H1 (cell line): ENCODE measurements at regions not wholly inside any gene's neighbourhood (a gene's known extent, or its start where the extent isn't known, plus 50 kb on each side); places are given as distances from the start of the nearest gene placed in this dataset.

Experiments used
- SP2 ChIP-seq: IDR thresholded peaks from 2 replicates; pipeline ENCODE4 v1.6.1; 2012; ENCODE audit warnings: mild to moderate bottlenecking, low read length, inconsistent platforms
- TF ChIP-seq, protein P1 (sequence below): IDR thresholded peaks from 2 replicates; pipeline ENCODE4 v1.6.1; 2012; ENCODE audit warnings: inconsistent platforms

GRCh38 chr2:8267048-8267447 lies 414.8 kb upstream of the ID2 start (continued):
- TF ChIP-seq, protein P1, sequence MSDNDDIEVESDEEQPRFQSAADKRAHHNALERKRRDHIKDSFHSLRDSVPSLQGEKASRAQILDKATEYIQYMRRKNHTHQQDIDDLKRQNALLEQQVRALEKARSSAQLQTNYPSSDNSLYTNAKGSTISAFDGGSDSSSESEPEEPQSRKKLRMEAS = no peak
- TF ChIP-seq SP2 = no peak
- TF ChIP-seq, all 59 proteins: peak for 0
